ENCODE measurements at regions not wholly inside any gene's neighbourhood (a gene's known extent, or its start where the extent isn't known, plus 50 kb on each side); places are given as distances from the start of the nearest gene placed in this dataset.

GRCh38 chr1:9419369-9420041 is 119.8 kb upstream of the SLC25A33 start:
- DNase-seq = no peak

DNA sequence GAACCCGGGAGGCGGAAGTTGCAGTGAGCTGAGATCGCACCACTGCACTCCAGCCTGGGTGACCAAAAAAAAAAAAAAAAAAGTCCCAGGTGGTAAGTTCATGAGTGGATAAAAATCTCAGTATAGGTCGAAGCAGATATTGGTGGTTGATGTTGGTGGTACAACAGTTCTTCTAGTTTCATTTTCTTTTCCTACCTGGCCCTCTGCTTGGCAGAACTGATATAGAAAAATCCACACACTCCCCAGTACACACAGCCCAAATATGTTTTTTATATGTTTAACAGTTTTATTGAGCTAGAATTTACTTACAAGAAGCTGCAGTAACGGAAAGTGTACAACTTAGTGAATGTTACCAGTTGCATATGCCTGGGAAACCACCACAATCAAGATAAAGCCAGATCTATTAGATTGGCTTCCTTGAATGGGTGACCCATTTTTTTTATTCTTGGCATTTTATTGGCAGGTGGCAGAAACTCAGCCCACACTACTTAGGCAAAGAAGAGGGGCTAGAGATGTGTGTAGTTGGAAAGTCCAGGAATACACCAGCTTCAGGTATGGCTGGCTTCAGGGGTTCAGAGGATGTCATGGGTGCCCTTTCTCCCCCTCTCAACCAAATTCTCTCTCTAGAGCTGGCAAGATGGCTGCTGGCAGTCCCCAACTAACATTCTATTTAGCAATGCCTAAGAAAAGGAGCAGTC is 118.3 kb upstream of the SLC25A33 start:
- no peak for DNase-seq

GRCh38 chr1:9421533-9421873 is 117.8 kb upstream of the SLC25A33 start:
- no peak for DNase-seq

- DNase-seq = no peak
These were observed 116.9 kb upstream of the SLC25A33 start for GRCh38 chr1:9422321-9422720.

DNA sequence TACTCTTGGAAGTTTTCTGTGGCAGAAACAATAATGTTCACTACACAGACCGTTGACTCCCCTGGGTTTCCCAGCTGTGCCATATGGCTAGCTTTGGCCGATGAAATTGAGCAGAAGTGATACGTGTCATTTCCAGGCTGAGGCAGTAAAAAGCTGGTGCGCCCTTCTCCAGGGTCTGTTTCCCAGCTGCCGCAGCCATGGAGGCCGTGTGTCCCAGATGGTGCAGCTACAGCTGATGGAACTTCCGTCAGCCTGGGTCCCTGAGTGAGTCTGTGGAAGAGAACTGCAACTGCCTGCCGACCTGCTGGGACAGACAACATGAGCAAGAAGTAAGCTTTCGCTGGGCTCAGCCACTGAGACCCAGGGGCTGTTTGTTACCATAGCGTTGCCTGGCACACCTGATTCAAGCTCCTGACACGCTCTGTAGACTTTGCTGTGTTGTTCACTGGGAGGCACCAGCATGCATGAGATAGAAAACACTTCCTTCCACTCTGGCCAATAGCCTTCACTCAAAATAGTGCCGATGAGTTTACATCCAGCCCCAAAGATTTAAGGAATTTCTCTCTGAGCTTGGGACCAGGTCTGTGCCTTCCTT is 116.3 kb upstream of the SLC25A33 start:
- DNase-seq = no peak

DNA sequence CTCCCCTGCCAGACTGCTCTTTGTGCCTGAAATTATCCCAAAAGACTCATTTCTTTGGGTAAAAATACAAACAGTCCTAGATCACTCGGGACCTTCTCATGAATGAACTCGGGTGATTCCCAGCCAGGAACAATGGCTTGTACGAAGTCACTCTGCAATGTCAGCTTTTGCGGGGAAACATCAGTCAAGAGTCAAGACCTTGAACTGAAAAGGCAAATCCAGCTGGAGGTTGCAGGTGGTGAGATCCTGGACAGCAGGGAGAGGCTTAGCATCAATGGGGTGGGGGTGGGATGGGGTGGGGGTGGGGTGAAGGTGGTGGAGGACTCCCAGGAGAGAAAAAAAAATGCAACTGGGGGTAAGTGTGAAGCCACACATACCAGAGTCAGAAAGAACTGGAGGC is 115.0 kb upstream of the SLC25A33 start:
- no peak for DNase-seq

DNA sequence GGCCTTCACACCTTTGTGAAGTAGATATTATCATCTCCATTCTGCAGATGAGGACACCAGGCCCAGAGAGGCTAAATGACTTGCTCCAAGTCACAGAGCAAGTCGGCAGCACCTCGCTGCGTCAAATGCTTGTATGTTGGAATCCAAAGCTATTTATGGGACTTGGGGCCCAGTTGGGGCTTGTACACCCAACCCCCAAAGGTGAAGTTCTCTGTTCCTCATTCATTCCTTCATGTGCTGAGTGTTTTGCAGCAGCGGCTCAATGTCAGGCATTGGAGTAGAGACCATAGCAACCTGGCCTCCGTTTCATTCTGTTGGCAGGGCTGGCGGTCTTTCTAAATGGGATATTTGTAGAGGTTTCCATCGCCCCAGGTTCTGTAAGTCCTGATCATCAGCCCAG is 113.4 kb upstream of the SLC25A33 start:
- DNase-seq = no peak

DNA sequence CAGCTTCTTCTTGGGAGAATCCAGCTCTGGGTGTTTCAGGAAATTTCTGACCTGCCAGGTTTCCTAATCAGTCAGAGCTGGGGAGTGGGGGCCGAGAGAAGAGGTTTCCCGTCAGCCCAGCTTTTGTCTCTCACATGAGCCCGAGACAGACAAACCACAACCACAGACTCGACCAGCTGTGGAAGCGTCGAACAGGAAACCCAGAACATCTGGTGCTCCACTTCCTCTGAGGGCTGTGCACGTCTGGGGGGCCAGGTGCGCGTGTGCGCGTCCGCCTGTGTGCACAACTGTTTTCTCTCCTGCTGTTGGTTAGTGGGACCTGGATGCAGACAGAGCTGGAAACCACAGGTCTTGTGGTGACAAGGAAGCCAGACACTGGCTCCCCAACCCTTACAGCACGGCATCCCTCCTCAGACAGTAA is 113.0 kb upstream of the SLC25A33 start:
- no peak for DNase-seq

GRCh38 chr1:9427388-9427787 is 111.9 kb upstream of the SLC25A33 start:
- DNase-seq = no peak

DNA sequence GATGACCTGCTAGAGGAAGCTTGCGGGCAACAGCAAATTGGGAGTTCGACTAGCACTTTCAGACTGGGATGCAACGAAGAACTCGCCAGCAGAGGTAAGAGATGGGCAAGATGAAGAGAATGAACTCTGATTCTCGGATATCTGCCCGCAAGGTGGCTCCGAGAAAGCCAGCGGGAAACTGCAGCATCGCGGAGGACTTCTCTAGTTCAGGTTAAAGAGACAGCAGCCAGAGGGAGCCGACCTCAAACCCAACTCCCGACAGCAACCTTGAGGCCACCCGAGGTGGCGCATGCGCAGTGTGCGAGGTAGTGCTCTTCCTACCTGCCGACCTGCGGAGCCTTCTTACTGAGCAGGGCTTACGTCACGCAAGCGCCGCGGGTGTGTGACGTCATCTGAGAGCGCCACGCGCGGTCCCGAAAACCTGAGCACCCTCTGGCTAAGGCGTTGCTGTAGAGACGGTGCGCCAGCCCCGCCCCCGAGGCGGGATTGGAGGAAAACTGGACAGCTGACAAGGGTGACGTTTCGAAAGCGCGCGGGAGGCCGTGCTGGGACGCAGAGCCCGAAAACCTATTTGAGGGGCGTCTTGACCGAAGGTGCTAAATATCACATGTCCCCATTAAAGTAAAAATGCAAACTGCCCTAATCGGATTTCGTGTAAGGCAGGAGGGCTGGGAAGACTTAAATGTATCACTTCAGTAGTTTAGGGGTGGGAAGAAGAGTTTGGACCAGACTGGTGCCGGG is 110.5 kb upstream of the SLC25A33 start:
- DNase-seq = peak; percentile 99 to 100

DNA sequence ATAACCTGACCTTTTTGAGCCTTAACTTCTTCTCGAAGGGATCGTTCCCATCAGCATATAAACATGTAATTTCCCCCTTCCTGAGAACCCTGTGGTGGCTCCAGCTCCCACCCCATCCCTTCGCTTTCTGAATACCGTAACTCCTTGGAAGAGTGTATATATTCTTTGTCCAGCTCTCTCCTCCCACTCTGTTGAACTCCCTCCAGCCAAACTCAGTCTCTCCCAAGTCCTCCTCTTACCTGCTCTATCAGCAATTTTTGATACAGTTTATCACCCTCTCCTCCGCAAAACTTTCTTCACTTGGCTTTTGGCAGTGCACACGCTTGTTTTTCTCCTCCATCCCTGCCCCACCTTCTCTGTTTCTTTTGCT is 109.9 kb upstream of the SLC25A33 start:
- no peak for DNase-seq

DNA sequence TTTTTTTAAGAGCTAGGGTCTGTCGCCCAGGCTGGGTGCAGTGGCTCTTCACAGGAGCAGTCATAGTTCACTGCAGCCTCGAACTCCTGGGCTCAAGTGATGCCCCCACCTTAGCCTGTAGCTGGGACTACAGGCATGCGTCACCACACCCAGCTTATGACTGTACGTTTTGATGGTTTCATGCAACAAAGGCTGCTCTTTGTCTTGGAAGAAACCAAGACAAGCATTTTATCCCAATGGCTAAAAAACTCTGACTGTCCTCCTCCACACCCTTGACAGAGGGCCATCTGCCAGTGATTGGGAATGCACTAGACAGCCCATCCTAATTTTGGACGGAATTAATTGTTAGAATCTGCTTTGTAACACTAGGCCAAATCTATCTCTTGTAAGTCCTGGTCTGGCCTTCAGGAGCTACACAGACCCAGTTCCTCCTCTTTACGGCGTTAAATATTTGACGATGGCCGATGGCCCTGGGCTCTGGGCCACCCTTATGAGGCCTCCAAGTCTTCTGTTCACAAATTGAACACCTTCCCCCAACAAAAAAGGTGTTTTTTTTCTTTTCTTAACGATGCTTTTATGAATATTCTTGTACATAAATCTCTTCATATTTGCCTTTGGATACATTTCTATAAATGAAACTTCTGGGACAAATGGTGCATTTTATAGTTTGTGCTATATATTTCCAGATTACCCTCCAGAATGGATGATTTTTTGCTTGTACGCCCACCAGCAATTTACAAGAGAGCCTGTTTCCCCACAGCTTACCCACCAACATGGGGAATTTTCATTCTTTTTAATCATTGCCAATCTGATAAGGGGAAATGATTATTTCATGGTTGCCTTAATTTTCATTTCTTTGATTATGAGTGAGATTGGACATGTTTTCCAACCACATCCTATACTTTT is 104.8 kb upstream of the SLC25A33 start:
- no peak for DNase-seq

DNA sequence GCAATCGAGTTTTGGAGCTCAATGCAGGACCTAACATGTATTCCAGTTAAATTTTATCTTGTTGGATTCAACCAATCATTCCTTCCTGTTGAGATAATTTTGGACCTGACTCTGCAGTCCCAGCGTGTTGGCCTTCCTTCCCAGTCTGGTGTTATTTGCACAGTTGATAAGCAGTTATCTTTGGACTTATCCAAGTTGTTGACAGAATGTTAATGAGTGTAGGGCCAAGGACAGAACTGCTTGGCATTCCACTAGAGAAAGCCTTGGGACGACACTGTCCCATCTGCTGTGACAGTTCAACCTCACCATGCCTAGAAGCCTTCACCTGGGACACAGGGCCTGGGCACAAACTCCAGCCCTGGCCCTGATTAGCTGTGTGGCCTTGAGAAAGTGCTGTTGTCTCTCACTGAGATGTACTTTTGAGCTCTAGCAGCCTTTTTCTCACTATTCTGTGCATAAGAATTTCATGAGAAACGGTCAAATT is 104.1 kb upstream of the SLC25A33 start:
- no peak for DNase-seq

GRCh38 chr1:9435854-9436640 is 103.2 kb upstream of the SLC25A33 start:
- no peak for DNase-seq

DNA sequence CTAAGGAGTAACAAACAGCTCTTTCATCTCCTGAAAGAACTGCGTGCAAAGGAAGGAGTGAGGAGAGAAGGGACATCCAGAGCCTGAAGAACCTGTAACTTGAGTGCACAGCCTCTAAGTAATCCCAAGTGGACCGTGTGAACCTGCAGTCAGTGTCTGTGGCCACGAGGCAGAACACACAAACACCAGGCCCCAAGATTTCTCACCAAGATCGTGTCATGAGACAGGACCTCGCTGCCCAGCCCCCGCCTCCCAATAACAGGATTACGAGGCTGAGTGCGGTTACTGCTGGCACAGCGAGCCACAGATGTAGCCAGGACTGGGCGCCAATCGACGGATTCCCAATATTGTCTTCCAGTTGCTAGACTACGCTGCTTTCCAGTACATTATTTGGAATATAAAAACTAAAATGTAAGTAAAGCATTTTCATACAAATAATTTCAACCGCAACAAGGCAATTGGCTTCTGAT is 101.3 kb upstream of the SLC25A33 start:
- no peak for DNase-seq

DNA sequence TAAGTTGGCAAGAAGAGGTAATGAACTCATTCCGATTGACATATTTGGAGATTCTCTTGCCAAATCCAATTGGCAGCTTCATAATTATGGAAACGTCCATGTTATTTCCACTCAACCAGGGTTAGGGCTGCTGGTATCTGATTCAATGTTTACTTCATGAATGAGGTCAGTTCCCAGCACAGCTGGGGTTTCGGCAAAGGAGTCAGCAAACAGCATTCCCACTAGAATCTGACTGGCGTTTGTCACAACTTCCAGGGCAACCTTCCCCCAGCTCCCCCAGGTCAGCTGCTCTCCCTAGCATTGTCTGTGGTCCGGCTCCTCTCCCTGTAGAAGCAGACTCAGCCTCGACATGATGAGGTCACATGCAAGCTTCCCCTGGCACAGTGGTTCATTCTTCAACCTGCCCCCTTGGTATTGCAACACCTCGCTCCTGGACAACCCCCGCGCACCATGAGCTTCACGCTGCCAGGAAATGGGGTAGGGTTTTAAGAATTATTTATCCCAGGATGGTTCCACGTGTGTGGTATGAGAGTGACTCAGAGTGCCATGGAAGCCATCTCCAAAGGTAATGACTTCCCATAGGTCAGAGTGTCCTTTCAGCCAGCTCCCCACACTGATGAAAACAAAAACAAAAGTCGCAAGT is 100.7 kb upstream of the SLC25A33 start:
- no peak for DNase-seq

DNA sequence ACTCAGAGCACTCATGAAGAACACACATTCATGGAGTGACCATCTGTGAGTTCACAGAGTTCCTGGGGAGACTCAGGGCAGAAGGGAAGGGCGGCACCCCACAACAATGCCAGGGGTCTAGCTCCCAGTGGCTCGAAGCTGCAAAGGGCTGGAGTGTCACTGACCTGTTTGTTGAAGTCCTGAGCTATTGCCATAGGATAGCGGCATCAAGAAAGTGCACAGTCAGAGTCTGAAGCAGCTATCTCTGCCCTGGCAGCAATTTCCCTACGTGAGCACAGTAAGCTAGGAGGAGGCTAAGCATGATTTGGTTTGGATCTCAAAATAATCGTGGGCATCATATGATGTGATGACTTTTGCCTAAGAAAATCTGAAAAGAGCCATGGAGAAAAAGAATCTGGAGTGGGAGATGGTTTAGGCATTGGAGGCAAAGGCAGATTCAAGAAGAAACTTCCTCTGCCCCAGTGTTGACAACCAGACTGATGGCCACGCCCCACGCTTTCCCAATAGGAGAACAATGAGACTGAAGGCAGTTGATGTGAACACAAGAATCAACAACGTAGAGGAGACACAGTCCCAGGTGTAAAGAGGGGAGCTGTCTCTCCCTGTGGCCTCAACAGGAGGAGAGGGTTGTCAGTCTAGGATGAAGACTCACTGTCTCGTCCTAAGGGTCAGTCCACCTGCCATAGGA is 100.0 kb upstream of the SLC25A33 start:
- DNase-seq = no peak

DNA sequence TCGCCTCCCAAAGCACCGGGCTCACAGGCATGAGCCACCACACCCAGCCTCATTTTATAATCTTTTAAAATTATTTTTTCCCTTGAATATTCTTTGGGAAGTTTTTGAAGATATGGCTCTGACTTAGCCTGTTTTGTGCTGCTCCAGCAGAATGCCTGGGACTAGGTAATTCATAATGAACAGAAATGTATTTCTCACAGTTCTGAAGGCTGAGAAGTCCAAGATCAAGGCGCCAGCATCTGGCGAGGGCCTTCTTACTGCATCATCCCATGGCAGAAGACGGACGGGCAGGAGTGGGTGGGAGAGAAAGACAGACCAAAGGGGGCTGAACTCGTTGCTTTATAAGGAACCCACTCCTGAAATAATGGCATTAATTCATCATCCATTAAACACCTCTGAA is 99.0 kb upstream of the SLC25A33 start:
- DNase-seq = no peak

- no peak for DNase-seq
These were observed 98.5 kb upstream of the SLC25A33 start for GRCh38 chr1:9440763-9441194.

GRCh38 chr1:9441451-9442133 is 97.7 kb upstream of the SLC25A33 start:
- no peak for DNase-seq
